ENCODE measurements at regions not wholly inside any gene's neighbourhood (a gene's known extent, or its start where the extent isn't known, plus 50 kb on each side); places are given as distances from the start of the nearest gene placed in this dataset.

DNA sequence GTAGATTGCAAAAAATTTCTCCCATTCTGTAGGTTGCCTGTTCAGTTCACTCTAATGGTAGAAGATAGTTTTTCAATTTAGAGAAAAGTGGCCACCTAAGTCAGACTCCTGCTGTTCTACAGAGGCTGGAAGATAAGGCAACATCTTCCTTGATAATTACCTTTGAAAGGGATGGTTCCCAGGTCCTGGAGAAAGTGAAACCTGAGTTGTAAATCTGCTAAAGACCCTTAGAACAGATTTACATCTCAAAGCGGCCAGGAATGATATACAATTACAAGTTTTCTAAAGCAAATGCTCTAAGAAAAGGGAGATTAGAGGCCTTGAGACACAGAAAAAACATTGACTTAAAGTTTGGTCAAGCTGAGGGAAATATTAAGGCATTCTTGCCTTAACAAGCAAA lies 1350.2 kb upstream of the FAM98A start:
- DNase-seq (ENCODE audit: low read depth) = no peak

DNA sequence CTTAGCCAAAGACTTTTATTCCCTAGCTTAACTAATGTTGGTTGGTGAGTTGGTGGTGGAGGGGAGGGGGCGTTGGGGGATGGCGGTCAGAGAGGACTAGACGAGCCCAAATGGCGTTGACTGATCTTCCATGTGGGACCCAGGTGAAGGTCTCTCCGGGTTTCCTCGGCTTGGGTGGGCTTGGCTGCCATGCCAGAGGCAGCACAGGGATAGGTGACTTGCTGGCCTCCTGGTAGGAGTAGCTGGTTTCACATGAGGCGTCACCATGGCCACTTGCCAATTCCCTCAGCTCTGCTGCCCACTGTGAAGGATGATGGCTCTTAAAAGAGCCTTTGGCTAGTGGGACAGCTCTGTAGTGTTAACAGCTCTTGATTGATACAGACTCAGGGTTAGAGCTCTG lies 1337.0 kb upstream of the FAM98A start:
- no peak for DNase-seq (ENCODE audit: low read depth)

DNA sequence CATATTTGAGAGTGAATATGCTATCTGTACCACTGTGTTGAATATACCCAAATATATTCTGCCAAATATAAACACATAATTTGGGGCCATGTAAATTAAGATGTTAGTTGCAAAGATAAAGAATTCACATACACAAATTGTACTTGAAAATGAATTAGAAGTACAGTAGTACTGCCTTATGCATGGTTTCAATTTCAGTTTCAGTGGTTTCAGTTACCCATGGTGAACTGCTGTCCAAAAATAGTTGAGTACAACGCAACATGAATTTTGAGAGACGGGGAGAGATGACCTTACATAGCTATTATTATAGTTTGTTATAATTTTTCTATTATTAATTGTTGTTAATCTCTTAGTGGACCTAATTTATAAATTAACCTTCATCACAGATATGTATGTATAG lies 1313.0 kb upstream of the FAM98A start:
- DNase-seq (ENCODE audit: low read depth) = no peak

DNA sequence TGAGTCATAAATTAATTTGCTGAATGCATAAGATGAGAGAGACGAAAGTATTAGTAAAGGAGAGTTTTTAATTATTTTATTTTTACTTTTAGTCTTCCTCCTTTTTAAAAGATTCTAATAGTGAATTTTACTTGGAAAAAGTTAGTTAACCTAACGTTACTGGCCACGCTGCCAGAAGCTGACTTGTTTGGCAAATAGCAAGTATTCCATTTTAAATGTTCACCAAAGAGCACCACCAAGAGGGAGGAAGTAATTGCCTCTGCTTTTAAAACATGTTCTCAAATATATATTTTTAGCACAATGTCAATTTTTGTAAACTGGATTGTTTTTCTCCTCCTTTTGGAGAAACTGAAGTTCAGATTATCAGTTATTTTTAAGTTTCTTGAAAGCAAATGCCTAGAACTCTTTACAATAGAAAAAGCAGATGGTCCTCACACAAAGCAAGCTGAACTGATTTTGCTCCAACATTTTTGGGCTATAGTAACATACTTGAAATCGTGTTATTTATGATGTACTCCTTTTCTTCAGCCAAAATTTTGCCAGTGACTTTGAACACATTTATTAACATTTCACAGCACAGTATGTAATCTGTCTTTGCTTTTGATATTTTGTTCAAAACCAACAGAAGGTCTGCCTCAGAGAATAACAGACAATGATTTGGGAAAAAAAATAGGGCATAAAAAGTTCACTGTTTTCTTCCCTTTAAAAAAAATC lies 1311.0 kb upstream of the FAM98A start:
- no peak for DNase-seq (ENCODE audit: low read depth)

DNA sequence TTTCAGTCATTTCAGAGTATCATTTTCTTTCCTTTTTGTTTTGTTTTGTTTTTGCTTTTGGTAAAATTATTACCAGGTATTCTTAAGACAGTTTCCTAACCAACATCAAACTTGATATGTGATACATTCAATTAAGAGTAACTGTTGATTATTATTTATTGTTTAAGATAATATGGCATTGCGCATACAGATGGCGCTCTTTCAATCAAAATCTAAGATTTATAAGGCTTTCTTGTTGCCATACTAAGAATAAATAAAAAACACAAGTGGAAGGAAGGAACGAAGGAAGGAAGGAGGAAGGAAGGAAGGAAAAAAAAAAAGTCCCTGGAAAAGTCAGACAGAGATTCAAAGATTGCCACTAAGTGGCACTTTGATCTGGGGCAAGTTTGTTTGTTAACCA lies 1308.7 kb upstream of the FAM98A start:
- no peak for DNase-seq (ENCODE audit: low read depth)

DNA sequence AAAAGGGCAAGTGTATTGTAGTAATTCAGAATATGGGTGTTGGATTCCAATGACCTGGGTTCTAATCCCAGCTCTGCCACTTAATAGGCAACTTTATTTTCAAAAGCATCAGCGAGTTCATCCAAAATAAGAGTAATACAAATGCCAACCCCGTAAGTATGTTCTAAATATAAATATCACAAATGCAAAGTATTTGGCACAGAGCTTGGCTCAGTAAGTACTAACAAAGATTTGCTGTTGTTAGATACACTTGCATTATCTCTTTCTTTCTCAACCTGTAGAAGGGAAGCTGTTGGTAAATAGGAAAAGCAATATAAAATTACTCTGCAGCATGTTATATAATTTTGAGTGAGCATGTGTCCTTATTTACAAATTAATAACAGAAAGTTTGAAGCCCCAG lies 1302.6 kb upstream of the FAM98A start:
- no peak for DNase-seq (ENCODE audit: low read depth)

DNA sequence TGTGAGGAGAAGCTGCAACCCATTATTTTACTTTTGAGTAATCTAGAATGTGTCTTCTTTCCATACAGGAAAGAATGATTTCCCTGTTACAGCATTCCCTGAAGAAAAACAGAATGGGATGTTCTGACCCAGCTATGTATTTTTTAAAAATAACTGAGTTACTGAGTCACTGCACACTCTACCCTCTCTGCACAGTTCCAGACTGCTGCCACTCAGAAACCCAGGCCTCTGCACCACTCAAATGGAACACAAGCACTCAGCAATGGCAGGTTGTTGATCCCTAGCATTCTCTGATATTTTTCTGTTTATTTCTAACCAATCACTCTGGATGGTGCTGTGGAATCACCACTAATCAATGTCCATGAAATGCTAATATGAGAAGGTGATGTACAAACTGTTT lies 1300.0 kb upstream of the FAM98A start:
- DNase-seq (ENCODE audit: low read depth) = no peak

DNA sequence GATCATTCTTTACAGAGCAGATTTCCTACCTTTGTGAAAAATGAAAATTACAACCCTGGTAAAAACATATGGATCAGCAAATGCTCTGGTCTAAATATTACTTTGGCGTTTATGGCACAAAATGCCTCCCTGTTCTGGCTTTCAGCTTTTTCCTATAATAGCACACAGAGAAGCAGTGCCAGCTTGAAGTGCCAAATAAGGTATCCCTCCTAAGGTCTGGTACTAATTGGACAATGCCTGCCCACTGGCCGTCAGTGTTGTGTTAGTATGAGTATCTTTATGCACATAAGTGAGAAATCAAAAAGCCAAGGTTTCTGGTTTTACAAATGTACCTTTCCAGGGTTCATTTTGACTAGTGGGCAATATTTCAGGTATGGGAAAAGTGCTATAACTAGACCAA lies 1293.7 kb upstream of the FAM98A start:
- no peak for DNase-seq (ENCODE audit: low read depth)

DNA sequence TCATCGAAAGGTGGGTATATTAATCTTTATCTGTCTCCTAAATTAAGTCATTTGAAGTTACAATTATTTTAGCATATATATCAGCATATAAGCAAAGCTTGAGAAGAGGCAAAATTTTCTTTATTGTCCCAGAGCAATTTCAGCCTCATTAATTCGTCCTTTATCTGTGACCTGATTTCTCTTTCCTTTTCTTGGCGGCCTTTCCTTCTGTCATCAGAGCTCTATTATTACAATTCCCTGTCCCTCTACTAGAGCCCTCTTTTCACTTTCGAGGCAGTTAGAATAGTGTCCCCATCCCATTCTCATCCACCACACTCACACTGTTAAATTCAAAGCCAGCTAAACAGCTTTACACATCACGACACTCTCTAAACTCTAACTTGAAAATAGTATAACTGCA lies 1293.2 kb upstream of the FAM98A start:
- DNase-seq (ENCODE audit: low read depth) = no peak

DNA sequence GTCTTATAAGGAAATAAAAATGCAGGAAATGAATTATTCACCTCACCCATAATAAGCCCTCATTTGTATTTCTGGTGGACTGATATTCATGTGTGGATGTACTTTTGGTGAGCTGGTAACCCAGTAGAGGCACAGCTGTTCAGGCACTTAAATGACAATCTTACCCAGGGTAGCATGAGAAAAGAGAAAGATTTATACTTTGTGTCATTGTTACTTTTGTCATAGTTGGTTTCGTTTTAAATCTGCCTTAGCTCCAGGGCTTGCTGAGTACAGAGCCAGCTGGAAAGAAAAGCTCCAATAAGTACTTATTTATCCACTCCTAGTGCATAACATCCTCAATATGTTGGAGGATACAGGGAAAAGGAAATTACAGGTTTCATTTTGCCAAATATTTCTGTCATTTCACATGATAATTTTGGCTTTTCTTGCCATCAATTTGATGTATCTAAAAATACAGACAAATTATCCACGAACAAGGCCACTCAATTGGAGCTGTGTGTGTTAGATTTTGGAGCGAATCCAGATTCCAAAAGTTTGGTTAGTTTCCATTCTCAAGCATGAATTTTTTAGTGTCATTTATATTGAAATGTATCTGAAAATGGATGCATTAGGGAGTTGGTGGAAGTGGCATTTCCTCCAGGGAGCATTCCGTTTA lies 1276.1 kb upstream of the FAM98A start:
- DNase-seq (ENCODE audit: low read depth) = no peak

DNA sequence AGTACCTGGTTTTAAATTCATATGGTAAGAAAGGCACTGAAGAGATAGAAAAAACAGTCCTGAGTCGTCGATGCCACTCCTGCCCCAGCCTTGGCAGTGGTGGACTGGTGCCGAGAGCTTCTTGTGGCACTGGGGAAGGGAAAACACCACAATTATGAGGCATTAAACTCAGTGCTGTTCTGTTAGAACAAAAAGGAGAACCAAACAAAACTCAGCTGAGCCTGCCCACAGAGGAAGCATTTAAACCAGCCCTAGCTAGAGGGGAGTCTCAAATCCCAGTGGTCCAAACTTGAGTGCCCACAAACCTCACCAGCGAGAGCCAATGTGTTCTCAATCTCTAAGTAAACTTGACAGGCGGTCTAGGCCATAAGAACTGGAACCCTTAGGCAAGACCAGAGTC lies 1254.5 kb upstream of the FAM98A start:
- DNase-seq (ENCODE audit: low read depth) = no peak

DNA sequence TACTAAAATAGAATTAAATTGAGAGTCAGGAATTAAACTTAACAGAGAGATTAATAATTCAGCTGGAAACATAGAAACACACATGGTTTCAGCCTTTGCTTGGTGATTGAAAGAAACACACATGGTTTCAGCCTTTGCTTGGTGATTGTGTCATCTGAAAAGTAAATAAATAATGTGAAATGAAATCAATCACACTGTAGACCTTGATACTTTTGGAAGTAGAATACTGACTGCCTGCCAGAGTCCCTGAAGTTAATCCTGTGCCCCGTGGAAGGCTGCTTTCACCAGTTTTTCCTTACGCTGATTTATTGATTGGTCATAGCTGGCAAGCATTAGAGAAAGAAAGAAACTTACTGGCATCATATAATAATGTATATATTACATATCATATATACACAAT lies 1252.7 kb upstream of the FAM98A start:
- DNase-seq (ENCODE audit: low read depth) = no peak

DNA sequence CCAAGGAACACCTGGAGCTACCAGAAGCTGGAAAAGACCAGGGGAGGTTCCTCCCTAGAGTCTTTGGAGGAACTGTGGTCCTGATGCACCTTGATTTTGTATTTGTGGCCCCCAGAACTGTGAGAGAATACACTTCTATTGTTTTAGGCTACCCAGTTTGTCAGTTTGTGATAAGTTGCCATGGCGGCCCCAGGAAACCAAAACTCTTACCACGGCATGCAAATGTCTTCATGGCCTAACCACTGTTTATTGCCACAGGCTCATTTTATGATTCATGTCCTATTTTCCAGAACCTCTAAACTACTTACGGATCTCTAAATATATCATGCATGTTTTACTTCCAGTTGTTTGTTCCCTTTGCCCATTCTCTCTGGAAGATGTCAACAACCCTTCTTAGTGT lies 1250.7 kb upstream of the FAM98A start:
- DNase-seq (ENCODE audit: low read depth) = no peak

DNA sequence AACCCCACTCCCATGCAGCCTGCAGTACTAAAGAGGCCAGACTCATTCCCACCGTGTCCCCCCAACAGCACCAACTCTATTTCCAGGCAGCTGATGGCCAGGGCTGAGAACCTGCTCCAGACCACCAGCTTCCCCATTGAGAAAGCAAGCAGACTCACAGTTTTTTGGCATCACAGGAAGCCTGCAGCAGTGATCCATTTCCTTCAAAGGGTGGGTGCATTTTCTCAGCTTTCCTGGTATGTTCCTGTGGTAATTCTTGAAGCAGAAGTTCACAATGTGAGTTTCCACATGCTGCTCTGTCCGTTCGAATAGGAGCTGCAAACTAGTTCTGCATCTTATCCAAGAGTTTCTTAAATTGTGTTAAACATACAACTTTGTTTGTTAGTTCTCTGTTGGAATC lies 1249.6 kb upstream of the FAM98A start:
- no peak for DNase-seq (ENCODE audit: low read depth)

DNA sequence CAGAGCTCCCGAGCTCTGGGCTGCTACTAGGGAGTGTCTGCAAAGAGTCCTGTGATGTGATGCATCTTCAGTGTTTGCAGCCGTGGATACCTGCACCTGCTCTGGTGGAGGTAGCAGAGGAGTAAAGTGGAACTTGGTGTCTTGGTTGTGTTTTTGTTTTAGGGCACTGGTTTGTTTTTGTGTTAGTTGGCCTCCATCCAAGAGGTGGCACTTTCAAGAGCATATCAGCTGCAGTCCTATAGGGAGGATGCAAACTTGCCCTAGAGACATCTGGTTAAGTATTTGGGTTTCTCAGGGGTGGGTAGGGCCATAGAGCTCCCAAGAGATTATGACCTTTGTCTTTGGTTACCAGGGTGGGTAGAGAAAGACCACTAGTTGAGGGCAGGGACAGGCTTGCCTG lies 1249.0 kb upstream of the FAM98A start:
- DNase-seq (ENCODE audit: low read depth) = no peak

DNA sequence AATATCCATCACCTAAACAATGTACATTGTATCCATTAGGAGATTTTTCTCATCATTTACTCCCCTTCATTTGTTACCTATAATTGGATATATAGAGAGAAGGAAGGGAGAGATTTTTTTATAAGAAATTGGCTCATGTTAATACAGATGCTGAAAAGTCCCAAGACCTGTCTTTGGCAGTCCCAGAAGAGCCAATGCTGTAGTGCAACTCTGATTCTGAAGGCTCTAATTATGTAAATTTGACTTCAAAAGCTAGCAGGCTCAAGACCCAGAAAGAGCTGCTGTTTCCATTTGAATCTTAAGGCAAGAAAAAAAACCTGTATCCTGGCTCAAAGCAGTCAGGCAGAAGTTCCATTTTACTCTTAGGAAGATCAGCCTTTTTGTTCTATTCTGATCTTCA lies 1245.5 kb upstream of the FAM98A start:
- DNase-seq (ENCODE audit: low read depth) = no peak

DNA sequence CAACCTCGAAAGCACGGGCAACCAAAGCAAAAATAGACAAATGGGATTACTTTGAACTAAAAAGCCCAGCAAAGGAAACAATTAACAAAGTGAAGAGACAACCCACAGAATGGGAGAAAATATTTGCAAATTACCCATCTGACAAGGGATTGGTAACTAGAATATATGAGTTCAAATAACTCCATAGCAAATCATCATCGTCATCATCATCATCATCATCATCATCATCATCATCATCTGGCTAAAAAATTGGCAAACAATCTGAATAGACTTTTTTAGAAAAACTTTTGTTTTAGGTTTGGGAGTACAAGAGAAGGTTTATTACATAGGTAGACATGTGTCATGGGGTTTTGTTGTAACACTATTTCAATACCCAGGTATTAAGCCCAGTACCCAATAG lies 1239.3 kb upstream of the FAM98A start:
- DNase-seq (ENCODE audit: low read depth) = no peak

DNA sequence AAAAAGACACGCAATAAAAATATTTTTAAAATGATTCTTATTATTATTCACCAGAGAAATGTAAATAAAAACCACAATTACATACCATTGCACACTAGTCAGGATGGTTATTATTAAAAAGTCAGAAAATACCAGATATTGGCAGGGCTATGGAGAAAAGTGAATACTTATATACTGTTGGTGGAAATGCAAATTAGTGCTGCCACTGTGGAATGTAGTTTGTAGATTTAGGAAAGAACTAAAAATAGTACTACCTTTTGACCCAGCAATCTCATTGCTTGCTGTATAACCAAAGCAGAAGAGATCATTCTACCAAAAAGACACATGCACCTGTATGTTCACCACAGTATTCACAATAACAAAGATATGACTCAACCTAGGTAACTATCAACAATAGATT lies 1237.3 kb upstream of the FAM98A start:
- DNase-seq (ENCODE audit: low read depth) = no peak

DNA sequence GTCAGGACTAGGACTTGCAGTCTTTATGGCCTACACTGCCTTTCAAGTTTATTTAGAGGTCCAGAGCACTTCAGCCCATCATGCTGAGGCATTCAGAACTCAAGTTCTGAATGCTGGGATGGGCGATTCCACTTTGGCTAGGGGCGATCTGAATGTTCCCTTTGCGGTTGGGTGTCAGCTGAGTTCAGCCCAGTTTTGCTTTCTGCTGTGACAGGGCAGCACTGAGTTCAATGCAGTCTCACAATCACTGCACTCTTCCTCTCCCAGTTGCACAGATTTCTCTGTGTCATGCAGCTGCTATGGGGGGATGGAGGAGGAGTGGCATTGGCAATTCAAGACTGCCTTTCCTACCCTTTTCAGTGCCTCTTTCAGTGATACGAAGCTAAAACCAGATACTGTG lies 1232.0 kb upstream of the FAM98A start:
- DNase-seq (ENCODE audit: low read depth) = no peak

DNA sequence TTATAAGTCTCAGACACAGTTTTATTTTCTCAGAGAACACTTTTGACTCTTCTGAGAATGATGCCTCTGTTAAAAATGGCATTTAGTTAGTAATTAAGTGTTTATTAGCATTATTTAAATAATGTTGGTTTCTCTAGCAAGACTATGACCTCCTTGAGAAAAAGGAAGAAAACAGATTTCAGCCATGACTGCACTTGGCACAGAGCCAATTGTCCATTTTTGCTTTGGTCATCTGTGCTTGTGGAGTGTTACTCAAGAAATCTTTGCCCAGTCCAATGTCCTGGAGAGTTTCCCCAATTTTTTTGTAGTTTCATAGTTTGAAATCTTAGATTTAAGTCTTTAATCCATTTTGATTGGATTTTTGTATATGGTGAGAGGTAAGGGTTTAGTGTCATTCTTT lies 1229.4 kb upstream of the FAM98A start:
- DNase-seq (ENCODE audit: low read depth) = no peak

DNA sequence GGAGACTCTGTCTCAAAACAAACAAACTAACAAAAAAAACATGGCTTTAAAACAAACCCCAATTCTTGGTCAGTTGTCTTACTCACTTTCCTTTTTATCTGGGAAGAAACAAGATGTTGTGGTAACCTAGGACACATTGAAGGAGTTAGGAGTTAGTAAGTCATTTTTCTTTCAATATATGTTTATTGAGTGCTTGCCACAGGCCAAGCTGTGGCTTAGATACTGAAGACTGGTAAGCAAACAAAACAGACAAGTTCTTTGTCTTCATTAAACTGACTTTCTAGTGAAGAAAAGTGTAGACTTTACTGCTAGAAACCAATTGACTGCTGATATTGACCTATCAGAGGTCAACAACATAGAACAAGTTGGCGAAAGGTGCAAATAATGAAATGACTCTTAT lies 1228.3 kb upstream of the FAM98A start:
- no peak for DNase-seq (ENCODE audit: low read depth)

DNA sequence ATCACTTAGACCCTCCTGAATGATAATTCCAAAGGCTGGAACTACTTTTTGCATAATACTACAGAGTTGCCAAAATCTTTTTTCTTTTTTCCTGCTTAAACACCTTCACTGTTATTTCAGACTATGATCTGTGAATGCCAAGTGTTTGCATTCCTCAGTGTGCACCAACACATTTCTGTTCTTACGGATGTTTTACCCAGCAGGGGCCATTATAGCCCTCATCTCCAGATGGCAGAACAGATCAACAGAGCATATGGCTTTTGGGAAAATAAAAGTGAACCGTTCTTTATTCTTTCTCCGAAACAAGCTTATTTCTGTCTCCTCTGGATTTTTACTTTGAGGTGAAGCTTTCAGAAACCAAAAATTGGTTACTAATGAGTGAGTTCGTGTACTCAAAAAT lies 1226.6 kb upstream of the FAM98A start:
- no peak for DNase-seq (ENCODE audit: low read depth)

DNA sequence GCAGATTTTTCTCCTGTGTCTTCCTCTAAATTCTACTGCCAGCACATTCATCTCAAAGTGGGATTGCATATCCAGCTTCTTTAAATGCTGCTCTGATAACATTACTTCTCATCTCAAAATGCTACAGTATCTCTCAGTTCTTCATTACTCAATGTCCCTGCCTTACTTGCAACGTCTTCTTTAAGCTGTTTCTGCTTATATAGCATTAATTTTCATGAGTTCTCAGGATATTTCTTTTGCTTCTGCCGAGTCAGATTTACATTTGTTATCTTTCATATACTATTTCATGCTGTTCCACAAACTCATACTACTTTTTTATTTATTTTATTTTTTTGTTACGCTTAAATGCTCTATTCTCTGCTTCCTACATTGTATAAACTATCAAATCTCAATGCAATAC lies 1223.5 kb upstream of the FAM98A start:
- DNase-seq (ENCODE audit: low read depth) = no peak

DNA sequence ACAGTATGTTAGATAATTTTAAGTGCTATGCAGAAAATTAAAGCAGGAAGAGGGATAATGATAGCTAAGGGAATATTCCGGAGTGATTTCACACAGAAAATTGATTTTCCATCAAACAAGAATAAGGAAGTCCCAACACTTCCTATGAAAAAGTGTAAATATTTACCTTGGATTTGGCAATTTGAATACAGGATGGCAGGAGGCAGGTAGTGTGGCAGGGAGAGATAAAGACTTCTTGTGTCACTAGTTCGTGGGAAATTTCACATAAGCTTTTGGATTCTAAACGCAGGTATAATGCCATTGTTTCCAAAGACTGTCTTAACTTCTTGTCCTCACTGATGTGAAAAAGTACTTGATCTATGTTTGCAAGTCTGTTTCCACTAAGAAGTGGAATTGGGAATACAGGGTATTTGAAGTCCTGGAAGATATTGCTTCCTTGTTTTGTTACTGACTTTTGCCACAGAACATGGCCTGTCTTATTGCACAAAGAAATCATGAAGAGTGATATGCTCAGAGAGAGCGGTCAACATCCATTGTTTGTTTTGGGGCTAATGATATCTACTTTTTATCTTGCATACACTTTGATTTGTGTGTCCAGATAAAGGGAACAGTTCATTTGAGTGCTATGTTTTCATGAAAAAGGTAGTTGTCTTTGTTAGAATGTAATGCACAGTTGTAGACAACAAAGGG lies 1216.1 kb upstream of the FAM98A start:
- DNase-seq (ENCODE audit: low read depth) = no peak

Measured in stimulated activated CD8-positive, alpha-beta memory T cell treated with anti-CD3 and anti-CD28 coated beads, Interleukin-7, amount 100 ng/mL, for 24 hours (primary cell).